Heart right ventricle (tissue), 16 donors: ENCODE measurements at regions not wholly inside any gene's neighbourhood (a gene's known extent, or its start where the extent isn't known, plus 50 kb on each side); places are given as distances from the start of the nearest gene placed in this dataset.

Experiments
- ATAC-seq, 8 donors: fragments of 200-7000 bp; cut with Tn5 transposase; one replicate each; pipeline ENCODE4 v1.9.1; 2020; ENCODE audit warnings: mild to moderate bottlenecking in 8 of 8, moderate library complexity in 8 of 8, moderate number of reproducible peaks in 1 of 8
- DNase-seq, 2 donors: peaks; one replicate each; pipeline ENCODE4 v3.0.0-alpha.2; 2020
- H3K27ac ChIP-seq, 10 donors: fragments of 200-600 bp; sonication (generic) in 2 of 10; one replicate each; pipeline versions ENCODE4 v1.5.0 to v1.8.0; 2020 to 2022; ENCODE audit warnings: mild to moderate bottlenecking in 3 of 10
- H3K27me3 ChIP-seq, 7 donors: fragments of 200-600 bp; one replicate each; pipeline ENCODE4 v1.8.0; 2021 to 2022; ENCODE audit warnings: mild to moderate bottlenecking in 2 of 7
- H3K36me3 ChIP-seq, 9 donors: fragments of 200-600 bp; sonication (generic) in 1 of 9; one replicate each; pipeline versions ENCODE4 v1.5.0 to v1.8.0; 2020 to 2022; ENCODE audit warnings: mild to moderate bottlenecking in 2 of 9
- H3K4me1 ChIP-seq, 9 donors: fragments of 200-600 bp; sonication (generic) in 1 of 9; one replicate each; pipeline versions ENCODE4 v1.5.0 to v1.8.0; 2020 to 2022; ENCODE audit warnings: mild to moderate bottlenecking in 4 of 9
- H3K4me3 ChIP-seq, 10 donors: fragments of 200-600 bp; sonication (generic) in 2 of 10; one replicate each; pipeline versions ENCODE4 v1.5.0 to v1.8.0; 2020 to 2022; ENCODE audit warnings: mild to moderate bottlenecking in 7 of 10, moderate library complexity in 2 of 10
- H3K9me3 ChIP-seq, 11 donors: fragments of 200-600 bp in 10 of 11; sonication (generic) in 2 of 11; one replicate each; pipeline versions ENCODE4 v1.5.0 to v1.8.0; 2013 to 2022; ENCODE audit warnings: mild to moderate bottlenecking in 2 of 11, control low read depth in 1 of 11, moderate library complexity in 1 of 11
- WGBS, 2 donors: extraction: QIAGEN DNeasy Blood & Tissue Kit; methylation state at CpG; one replicate each; pipeline ENCODE4 v1.1.7; 2013; ENCODE audit warnings: inconsistent platforms in 1 of 2; 5-methylcytosine and 5-hydroxymethylcytosine counted together
- intact Hi-C, 10 donors: fragments of 100-400 bp; cut with DNase I; formaldehyde crosslinking; loops; one replicate each; pipeline versions ENCODE4 v1.11.1 to v1.14.2; 2022
- TF ChIP-seq, protein P1 (sequence below), 9 donors: fragments of 200-600 bp; sonication (generic) in 2 of 9; IDR thresholded peaks; one replicate each; pipeline versions ENCODE4 v1.5.0 to v1.8.0; 2021 to 2022; ENCODE audit warnings: antibody characterized with exemption in 9 of 9, mild to moderate bottlenecking in 5 of 9, moderate library complexity in 1 of 9
- donor health status: Arrhythmogenic right ventricular cardiomyopathy.
- donor health status: ischemic (EF 13 %, LVEDD 7.1; RV severe dilation, severe dysfunction).
- donor health status: healthy with polysubstance abuse.
- donor health status: DM: no; HTN: yes; CAD: no.
- donor health status: DM: no; HTN: no; CAD: no.
- donor health status: ischemic (EF 25% LVEDD 6.9; RV normal size, moderate dysfunction).
- donor health status: ischemic (EF 25% LVEDD 5.7; RV mildly dilated, moderate dysfunction).
- donor health status: healthy.
- donor health status: DM: yes; HTN: yes; CAD: no.
- donor health status: Ischemic cardiomyopathy.
- donor health status: ischemic (EF 35%, LVEDD 5.7; RV mildly dilated, moderate dysfunction).
- donor health status: nonischemic (EF 11% LVEDD 7.7; RV severe dilation, severe dysfunction).
- donor health status: DM: yes; HTN: yes; CAD: no.
- donor health status: PGD.
- donor health status: ischemic (EF 29% LVEDD 5.4; RV normal size, mild dysfunction).
- donor health status: nonischemic (EF 23%, LVEDD 6.1; RV moderate dilation, normal function).

DNA sequence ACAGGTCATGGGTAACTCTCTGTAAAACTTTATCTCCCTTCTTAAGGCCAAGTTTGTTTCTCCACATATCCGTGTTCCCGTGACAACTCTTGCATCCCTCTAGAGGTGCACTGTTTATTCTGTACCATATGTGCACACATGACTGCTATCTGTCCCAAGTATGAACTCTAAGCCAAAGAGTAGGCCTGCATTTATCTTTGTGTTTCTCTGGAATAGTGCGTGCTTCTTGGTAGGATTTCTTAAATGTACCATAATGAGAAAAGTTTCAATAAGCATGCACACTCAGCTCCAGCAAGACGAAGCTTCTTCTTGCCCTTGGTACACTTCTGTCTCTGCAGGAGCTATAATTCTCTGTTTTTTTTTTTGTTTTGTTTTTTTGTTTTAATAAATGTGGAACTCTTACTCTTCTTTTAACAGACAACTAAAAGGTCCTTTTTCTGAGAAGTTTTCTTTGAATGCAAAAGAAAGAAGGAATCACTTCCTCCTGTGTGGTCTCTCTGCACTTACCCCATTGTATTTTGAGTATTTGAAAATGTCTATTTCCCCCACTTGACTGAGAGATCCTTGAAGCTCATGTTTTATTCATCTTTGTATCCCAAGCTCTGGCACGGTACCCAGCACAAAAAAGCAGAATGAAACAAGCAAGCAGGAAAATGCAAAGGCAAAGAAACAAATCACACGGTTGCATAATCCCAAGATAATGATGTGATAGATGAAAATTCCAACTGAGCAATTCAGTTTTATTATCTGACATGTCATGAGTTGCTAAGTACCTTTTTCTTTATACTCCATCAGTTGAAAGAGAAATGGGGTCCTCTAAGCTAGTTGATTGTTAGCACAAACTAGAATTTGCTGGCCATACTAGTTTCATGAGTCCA is 521.9 kb upstream of the BOD1L1 start:
- Histone ChIP-seq H3K4me3 (no peak overlapping the region), H3K36me3 (no peaks in the 10 kb centered on the region), H3K9me3 (no peaks in the 10 kb centered on the region), H3K4me1 (no peaks in the 10 kb centered on the region), H3K27me3 (no peaks in the 10 kb centered on the region), H3K27ac (no peak overlapping the region)
- ATAC-seq = no peak
- DNase-seq = no peak
- 59 to 64% methylated on average over 6 of the region's 6 CpGs for WGBS, 2 donors
- intact Hi-C loops = no loop called here
- TF ChIP-seq, protein P1, sequence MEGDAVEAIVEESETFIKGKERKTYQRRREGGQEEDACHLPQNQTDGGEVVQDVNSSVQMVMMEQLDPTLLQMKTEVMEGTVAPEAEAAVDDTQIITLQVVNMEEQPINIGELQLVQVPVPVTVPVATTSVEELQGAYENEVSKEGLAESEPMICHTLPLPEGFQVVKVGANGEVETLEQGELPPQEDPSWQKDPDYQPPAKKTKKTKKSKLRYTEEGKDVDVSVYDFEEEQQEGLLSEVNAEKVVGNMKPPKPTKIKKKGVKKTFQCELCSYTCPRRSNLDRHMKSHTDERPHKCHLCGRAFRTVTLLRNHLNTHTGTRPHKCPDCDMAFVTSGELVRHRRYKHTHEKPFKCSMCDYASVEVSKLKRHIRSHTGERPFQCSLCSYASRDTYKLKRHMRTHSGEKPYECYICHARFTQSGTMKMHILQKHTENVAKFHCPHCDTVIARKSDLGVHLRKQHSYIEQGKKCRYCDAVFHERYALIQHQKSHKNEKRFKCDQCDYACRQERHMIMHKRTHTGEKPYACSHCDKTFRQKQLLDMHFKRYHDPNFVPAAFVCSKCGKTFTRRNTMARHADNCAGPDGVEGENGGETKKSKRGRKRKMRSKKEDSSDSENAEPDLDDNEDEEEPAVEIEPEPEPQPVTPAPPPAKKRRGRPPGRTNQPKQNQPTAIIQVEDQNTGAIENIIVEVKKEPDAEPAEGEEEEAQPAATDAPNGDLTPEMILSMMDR (IDR thresholded peaks at IDR 0.05) = no peak

DNA sequence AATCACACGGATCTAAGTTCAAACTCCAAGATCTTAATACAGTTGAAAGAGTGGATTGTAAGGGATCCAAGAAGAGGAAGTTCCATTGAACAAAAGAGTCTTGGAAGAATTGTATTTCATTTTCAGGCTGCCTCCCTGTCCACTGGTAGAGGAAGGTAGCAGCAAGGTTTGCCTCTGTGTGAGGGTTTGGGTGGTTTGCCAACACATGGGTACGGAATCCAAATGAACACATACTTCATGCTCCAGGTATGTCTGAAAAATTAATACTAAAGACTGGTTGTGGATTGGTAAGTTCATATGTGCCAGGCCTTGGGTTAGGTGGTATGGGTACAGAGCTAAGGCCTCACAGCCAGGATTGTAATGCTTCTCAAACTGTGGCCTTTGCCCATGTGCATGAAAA is 523.6 kb upstream of the BOD1L1 start:
- ATAC-seq (no peak), DNase-seq (no peak)
- intact Hi-C loops = no loop called here
- no peaks in the 10 kb centered on the region for H3K27me3 ChIP-seq
- no peak overlapping the region for H3K27ac ChIP-seq
- H3K9me3 ChIP-seq = no peaks in the 10 kb centered on the region
- H3K4me3 ChIP-seq = no peak overlapping the region
- TF ChIP-seq, protein P1 (IDR thresholded peaks at IDR 0.05) = no peak
- H3K4me1 ChIP-seq = peaks cover 0 to 12% (median 0%) of the 10 kb centered on the region in 9 donors
- WGBS, 2 donors = 63 to 67% methylated on average over 2 of the region's 2 CpGs
- H3K36me3 ChIP-seq = no peaks in the 10 kb centered on the region

DNA sequence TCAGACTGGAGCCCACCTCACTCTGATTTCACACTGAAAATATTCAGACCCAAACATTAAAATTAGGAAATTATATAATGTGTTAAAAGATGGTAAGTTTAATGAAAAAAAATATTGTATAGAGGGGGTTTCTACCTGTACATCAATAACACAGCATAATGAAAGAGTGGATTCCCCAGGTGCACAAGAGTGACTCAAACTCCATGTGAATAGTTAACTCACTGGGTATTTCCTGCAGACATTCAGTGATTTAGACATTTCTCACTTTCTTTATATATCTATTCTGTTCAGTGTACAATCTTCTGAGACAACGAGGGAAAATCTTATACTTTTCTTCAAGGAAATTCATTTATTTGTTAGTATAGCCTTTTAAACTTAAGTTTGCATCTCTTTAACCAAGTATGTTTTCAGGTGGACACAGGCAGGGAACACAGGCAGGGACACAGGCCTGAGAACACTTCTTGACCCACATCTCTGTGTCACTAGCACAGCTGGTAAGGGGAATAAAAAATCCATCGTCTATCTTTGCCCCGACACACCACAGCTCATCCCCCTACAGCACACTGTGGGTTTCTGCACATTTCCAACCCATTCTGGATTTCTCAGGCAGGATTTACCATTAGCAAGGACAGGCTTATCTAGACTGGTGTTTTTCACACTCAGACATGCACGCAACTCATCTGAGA is 525.5 kb upstream of the BOD1L1 start:
- H3K4me1 ChIP-seq = peaks cover 0 to 15% (median 0%) of the 10 kb centered on the region in 9 donors
- no peaks in the 10 kb centered on the region for H3K9me3 ChIP-seq
- H3K4me3 ChIP-seq = no peak overlapping the region
- no peak for DNase-seq
- TF ChIP-seq, protein P1 (IDR thresholded peaks at IDR 0.05) = no peak
- no peak overlapping the region for H3K27ac ChIP-seq
- intact Hi-C loops = no loop called here
- no peaks in the 10 kb centered on the region for H3K27me3 ChIP-seq
- no peak for ATAC-seq
- 84 to 90% methylated on average over 4 of the region's 4 CpGs for WGBS, 2 donors
- H3K36me3 ChIP-seq = no peaks in the 10 kb centered on the region

DNA sequence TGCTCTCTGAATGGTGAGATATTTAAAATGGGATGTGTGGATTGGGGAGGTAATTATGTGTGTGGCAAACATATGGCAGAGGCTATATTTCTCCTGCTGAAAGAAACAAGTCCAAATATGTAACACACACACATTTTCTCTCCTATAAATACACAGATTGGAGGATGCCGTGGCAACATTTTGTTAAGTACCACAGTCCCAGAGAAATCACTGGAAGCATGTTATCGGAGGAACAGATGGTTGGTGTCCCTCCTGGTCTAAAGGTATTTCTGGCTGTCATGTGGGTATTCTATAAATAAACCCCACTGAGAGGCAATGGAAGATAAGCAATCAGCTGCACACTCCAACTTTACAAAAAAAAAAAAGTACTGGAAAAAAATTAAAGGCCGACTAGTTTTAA is 528.3 kb upstream of the BOD1L1 start:
- H3K27ac ChIP-seq = peak overlapping the region in 1 of 10 donors; percentile 22
- peaks cover 0 to 15% (median 0%) of the 10 kb centered on the region in 9 donors for H3K4me1 ChIP-seq
- no peaks in the 10 kb centered on the region for H3K36me3 ChIP-seq
- no peak for DNase-seq
- 35 to 45% methylated on average over 3 of the region's 3 CpGs for WGBS, 2 donors
- intact Hi-C loops = no loop called here
- H3K9me3 ChIP-seq = no peaks in the 10 kb centered on the region
- TF ChIP-seq, protein P1 (IDR thresholded peaks at IDR 0.05) = no peak
- H3K4me3 ChIP-seq = no peak overlapping the region
- peak in 3 of 8 donors; percentile 47 to 75 (median 57) for ATAC-seq
- H3K27me3 ChIP-seq = no peaks in the 10 kb centered on the region
